Endothelial cell (in vitro differentiated cells): ENCODE measurements at regions not wholly inside any gene's neighbourhood (a gene's known extent, or its start where the extent isn't known, plus 50 kb on each side); places are given as distances from the start of the nearest gene placed in this dataset.

Experiments
- DNase-seq: peaks from one replicate; pipeline ENCODE4 v3.0.0; 2021; ENCODE audit warnings: low spot score
- H3K27ac Mint-ChIP-seq: one replicate; pipeline ENCODE4 v1.8.0; 2021; ENCODE audit warnings: mixed read lengths, inconsistent platforms; ENCODE audit not compliant: unreplicated experiment
- H3K27me3 Mint-ChIP-seq: one replicate; pipeline ENCODE4 v1.8.0; 2021; ENCODE audit warnings: mild to moderate bottlenecking, moderate library complexity, mixed read lengths, inconsistent platforms; ENCODE audit not compliant: unreplicated experiment
- H3K36me3 Mint-ChIP-seq: one replicate; pipeline ENCODE4 v1.8.0; 2021; ENCODE audit warnings: mild to moderate bottlenecking, low read depth, mixed read lengths, inconsistent platforms; ENCODE audit not compliant: unreplicated experiment
- H3K4me1 Mint-ChIP-seq: one replicate; pipeline ENCODE4 v1.8.0; 2021; ENCODE audit warnings: mild to moderate bottlenecking, mixed read lengths, inconsistent platforms; ENCODE audit not compliant: unreplicated experiment
- H3K4me3 Mint-ChIP-seq: one replicate; pipeline ENCODE4 v1.8.0; 2021; ENCODE audit warnings: mild to moderate bottlenecking, mixed read lengths, inconsistent platforms; ENCODE audit not compliant: unreplicated experiment
- H3K9me3 Mint-ChIP-seq: one replicate; pipeline ENCODE4 v1.8.0; 2021; ENCODE audit warnings: mixed read lengths, inconsistent platforms; ENCODE audit not compliant: unreplicated experiment
- TF ChIP-seq, protein P1 (sequence below): fragments of 200-600 bp; sonication (generic); IDR thresholded peaks from one replicate; pipeline ENCODE4 v1.5.0; 2021; ENCODE audit warnings: antibody characterized with exemption; ENCODE audit not compliant: unreplicated experiment

DNA sequence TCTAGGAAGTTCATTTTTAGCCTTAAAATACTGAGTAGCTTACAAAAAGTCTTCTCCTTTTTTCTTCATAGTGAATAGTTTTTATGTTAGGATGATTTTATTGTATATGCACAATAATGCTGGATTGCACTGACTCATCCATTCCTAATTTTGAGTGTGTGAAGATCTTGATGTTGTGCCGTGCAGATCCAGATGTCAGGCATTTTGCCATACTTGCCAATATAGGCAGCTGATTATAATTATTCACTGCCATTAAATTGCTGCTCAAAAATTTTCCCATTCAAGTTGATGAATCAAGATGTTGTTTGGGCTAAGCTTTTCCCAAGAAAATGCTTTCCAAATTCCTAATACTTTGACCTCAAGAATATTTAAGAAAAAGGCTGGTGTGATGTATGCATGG lies 218.3 kb downstream of the AHR start:
- no peak for DNase-seq
- Mint-ChIP-seq H3K4me1 (peaks cover 15% of the 10 kb centered on the region), H3K9me3 (peaks cover 4% of the 10 kb centered on the region), H3K27me3 (no peaks in the 10 kb centered on the region), H3K36me3 (no peaks in the 10 kb centered on the region), H3K4me3 (no peak overlapping the region), H3K27ac (no peak overlapping the region)
- TF ChIP-seq, protein P1, sequence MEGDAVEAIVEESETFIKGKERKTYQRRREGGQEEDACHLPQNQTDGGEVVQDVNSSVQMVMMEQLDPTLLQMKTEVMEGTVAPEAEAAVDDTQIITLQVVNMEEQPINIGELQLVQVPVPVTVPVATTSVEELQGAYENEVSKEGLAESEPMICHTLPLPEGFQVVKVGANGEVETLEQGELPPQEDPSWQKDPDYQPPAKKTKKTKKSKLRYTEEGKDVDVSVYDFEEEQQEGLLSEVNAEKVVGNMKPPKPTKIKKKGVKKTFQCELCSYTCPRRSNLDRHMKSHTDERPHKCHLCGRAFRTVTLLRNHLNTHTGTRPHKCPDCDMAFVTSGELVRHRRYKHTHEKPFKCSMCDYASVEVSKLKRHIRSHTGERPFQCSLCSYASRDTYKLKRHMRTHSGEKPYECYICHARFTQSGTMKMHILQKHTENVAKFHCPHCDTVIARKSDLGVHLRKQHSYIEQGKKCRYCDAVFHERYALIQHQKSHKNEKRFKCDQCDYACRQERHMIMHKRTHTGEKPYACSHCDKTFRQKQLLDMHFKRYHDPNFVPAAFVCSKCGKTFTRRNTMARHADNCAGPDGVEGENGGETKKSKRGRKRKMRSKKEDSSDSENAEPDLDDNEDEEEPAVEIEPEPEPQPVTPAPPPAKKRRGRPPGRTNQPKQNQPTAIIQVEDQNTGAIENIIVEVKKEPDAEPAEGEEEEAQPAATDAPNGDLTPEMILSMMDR: no peak

DNA sequence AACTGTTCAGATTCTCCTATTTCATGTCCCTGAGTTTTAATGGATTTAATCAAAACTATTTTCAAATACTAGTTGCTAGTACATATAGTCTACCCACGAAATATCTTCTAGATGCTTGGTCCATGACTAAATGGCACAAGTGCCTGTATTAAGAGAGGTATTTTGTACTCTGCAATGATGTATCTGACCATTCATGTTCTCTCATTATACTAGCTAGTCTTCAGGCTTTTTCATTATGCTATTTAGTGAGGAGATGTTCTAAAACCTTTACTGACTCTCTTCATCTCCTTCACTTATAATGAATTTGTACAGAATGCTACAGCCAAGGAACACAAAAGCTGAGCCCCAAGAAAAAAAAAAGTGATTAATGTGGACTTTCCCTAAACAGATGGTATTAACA lies 222.5 kb downstream of the AHR start:
- peaks cover 37% of the 10 kb centered on the region for H3K4me1 Mint-ChIP-seq
- H3K4me3 Mint-ChIP-seq: no peak overlapping the region
- peak overlapping the region; percentile 89 for H3K27ac Mint-ChIP-seq
- no peak for DNase-seq
- no peaks in the 10 kb centered on the region for H3K27me3 Mint-ChIP-seq
- TF ChIP-seq, protein P1: no peak
- H3K36me3 Mint-ChIP-seq: no peaks in the 10 kb centered on the region
- H3K9me3 Mint-ChIP-seq: no peaks in the 10 kb centered on the region

DNA sequence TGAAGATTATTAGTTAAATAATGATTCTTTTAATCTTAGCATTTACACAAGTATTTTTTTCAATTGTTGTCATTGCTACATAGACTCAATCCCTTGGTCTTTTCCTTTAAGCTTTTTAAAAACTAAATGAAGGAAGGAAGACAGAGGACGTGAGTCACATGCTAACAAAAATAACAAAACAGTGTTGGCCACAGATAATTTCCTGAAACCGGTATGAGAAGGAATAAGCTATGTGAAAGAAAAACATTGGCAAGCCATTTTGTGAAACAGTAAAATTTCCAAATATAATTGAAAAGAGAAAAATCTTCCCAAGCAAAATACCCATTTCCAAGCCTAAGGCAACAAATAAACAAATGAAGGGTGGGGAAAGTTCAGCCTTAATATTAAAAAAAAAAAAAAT lies 223.0 kb downstream of the AHR start:
- H3K27me3 Mint-ChIP-seq: no peaks in the 10 kb centered on the region
- TF ChIP-seq, protein P1: no peak
- DNase-seq: no peak
- peaks cover 37% of the 10 kb centered on the region for H3K4me1 Mint-ChIP-seq
- no peaks in the 10 kb centered on the region for H3K9me3 Mint-ChIP-seq
- H3K4me3 Mint-ChIP-seq: no peak overlapping the region
- no peaks in the 10 kb centered on the region for H3K36me3 Mint-ChIP-seq
- peak overlapping the region; percentile 89 for H3K27ac Mint-ChIP-seq

DNA sequence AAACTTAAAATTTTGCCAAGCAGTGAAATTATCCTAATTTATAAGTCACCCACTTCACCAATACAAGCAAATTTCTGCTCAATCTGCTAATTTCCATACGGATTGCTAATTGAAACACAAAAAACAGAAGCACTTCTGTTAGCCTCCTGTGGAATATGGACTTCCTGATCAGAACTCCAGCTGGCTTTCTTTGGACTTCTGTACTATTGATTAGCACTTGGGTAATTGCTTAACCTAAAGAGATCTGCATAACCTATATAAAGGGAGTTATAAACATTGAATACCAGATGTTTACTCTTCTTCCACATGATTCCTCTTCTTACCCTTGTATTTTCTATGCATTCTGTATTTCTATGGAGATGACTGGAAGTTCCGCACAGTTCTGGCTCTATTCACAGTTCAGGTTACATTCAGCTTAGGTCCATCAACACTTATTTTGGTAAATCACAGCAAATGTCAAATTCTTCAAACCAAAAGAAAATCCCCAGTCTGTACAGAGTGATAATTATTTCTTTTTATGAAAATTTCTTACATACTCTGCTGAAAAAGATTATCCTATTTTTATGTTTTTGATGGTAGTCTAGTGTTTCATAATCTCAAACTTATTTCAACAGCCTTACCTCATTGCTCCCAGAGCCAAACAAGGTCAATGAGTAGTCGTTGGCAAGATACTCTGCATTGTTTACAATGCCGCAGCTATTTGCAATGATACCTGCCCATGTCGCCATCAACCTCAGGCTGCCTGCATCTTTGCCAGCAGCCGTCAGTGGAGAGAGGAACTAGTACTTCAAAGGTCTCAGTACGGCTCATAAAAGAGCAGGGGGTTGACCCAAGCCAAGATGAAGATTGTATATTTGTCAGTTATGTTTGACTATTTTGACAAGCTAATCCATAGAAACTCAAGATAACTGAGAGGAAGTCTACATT lies 225.6 kb downstream of the AHR start:
- DNase-seq: no peak
- H3K4me3 Mint-ChIP-seq: no peak overlapping the region
- H3K4me1 Mint-ChIP-seq: peaks cover 37% of the 10 kb centered on the region
- H3K27me3 Mint-ChIP-seq: peaks cover 1% of the 10 kb centered on the region
- H3K9me3 Mint-ChIP-seq: no peaks in the 10 kb centered on the region
- no peaks in the 10 kb centered on the region for H3K36me3 Mint-ChIP-seq
- TF ChIP-seq, protein P1: no peak
- peak overlapping the region; percentile 65 for H3K27ac Mint-ChIP-seq

DNA sequence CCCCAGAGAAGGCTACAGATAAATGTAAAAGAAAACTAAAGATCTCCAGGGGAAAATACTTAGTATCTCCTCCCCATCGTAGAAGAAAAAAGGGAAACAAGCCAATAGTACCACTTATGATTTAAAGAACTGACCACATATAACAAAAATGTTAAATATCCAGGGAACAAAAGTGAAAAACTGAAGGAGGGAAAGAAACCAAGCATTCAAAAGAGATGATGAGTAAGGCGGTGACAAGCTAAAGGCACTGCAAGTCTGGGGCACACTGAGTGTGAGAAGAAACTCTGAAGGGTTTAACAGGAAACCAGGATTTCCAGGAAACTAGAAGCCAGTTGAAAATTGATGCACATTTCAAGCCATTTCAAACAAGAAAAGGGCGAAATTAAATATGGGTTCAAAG lies 226.3 kb downstream of the AHR start:
- Mint-ChIP-seq H3K36me3 (no peaks in the 10 kb centered on the region), H3K4me1 (peaks cover 37% of the 10 kb centered on the region), H3K27me3 (peaks cover 1% of the 10 kb centered on the region), H3K27ac (peak overlapping the region; percentile 65), H3K4me3 (no peak overlapping the region), H3K9me3 (no peaks in the 10 kb centered on the region)
- TF ChIP-seq, protein P1: no peak
- DNase-seq: no peak
